ENCODE measurements at regions not wholly inside any gene's neighbourhood (a gene's known extent, or its start where the extent isn't known, plus 50 kb on each side); places are given as distances from the start of the nearest gene placed in this dataset.

DNA sequence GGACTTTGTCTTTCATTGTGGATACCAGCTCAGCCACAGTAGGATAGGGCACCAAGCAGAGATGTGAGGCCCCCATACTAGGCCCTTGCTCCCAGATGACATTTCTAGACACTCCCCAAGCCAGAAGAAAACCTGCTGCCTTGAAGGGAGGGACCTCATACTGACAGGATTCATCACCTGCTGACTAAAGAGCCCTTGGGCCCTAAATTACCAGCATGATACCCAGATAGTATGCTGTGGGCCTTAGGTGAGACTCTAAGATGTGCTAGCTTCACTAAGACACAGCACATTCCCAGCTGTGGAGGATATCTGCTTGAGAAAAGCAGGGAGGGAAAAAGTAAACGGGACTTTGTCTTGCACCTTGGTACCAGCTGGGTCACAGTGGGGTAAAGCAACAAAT, 324.0 kb downstream of the TBL1XR1 start:
- TF ChIP-seq EZH2 (IDR thresholded peaks at IDR 0.05; ENCODE audit: borderline replicate concordance), result no peak
- TF ChIP-seq, protein P1, sequence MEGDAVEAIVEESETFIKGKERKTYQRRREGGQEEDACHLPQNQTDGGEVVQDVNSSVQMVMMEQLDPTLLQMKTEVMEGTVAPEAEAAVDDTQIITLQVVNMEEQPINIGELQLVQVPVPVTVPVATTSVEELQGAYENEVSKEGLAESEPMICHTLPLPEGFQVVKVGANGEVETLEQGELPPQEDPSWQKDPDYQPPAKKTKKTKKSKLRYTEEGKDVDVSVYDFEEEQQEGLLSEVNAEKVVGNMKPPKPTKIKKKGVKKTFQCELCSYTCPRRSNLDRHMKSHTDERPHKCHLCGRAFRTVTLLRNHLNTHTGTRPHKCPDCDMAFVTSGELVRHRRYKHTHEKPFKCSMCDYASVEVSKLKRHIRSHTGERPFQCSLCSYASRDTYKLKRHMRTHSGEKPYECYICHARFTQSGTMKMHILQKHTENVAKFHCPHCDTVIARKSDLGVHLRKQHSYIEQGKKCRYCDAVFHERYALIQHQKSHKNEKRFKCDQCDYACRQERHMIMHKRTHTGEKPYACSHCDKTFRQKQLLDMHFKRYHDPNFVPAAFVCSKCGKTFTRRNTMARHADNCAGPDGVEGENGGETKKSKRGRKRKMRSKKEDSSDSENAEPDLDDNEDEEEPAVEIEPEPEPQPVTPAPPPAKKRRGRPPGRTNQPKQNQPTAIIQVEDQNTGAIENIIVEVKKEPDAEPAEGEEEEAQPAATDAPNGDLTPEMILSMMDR (IDR thresholded peaks at IDR 0.05; ENCODE audit: poor library complexity), result no peak

Data from hepatocyte (in vitro differentiated cells).